ENCODE measurements at regions not wholly inside any gene's neighbourhood (a gene's known extent, or its start where the extent isn't known, plus 50 kb on each side); places are given as distances from the start of the nearest gene placed in this dataset.
"Not testable (repeated sequence)": the region's sequence is repeated elsewhere in the genome, so short reads cannot be mapped to it uniquely, and the experiment has no call there.

- intact Hi-C loops (cut with micrococcal nuclease) = no loop called here
- TF ChIP-seq CTCF (conservative IDR thresholded peaks at IDR 0.05; ENCODE audit: low read depth, low read length) (no peak), EZH2phosphoT487 (IDR thresholded peaks at IDR 0.05; ENCODE audit: borderline replicate concordance, low read length) (no peak), EZH2 (IDR thresholded peaks at IDR 0.05; ENCODE audit: low read length, unreplicated experiment) (no peak)
- Histone ChIP-seq H3K9me2 (replicated peaks; ENCODE audit: low read length) (no peaks in the 10 kb centered on the region), H4K20me1 (ENCODE audit: low read length) (no peaks in the 10 kb centered on the region), H3K4me3 (ENCODE audit: low read length) (no peak overlapping the region), H3K27ac (ENCODE audit: low read length) (0 out of 2 replicates have a peak overlapping the region, but pooled peaks have one; percentile 18), H3K27me3 (ENCODE audit: low read length) (no peaks in the 10 kb centered on the region), H3K9me3 (ENCODE audit: low read length) (no peaks in the 10 kb centered on the region), H3K9ac (ENCODE audit: low read length) (no peak overlapping the region), H3K36me3 (ENCODE audit: low read depth, low read length) (no peaks in the 10 kb centered on the region), H3F3A (ENCODE audit: low read length, unreplicated experiment) (no peaks in the 10 kb centered on the region), H3K4me1 (ENCODE audit: insufficient read depth, low read length) (no peaks in the 10 kb centered on the region), H2AFZ (ENCODE audit: low read length) (no peak overlapping the region), H3K4me2 (ENCODE audit: low read length) (no peak overlapping the region), H3K79me2 (ENCODE audit: low read length) (no peaks in the 10 kb centered on the region)
- no peak for DNase-seq
- POLR2A ChIA-PET (ENCODE audit: unreplicated experiment) = no interaction called here
- CTCF ChIA-PET = no interaction called here
- ATAC-seq = no peak
- BruUV-seq (replicated peaks) = no TSS peak
Observed at GRCh38 chr2:228913176-228913575, 357.9 kb downstream of the PID1 start.

GRCh38 chr2:228910872-228911271 is 360.2 kb downstream of the PID1 start:
- intact Hi-C loops (cut with micrococcal nuclease); H4K20me1 ChIP-seq (ENCODE audit: low read length); H3K79me2 ChIP-seq (ENCODE audit: low read length); H3K4me1 ChIP-seq (ENCODE audit: insufficient read depth, low read length); DNase-seq; H3K9me2 ChIP-seq (replicated peaks; ENCODE audit: low read length); H3F3A ChIP-seq (ENCODE audit: low read length, unreplicated experiment); CTCF ChIA-PET; H3K4me3 ChIP-seq (ENCODE audit: low read length); H3K36me3 ChIP-seq (ENCODE audit: low read depth, low read length); H3K9me3 ChIP-seq (ENCODE audit: low read length); H2AFZ ChIP-seq (ENCODE audit: low read length); H3K4me2 ChIP-seq (ENCODE audit: low read length); BruUV-seq (replicated peaks); H3K27ac ChIP-seq (ENCODE audit: low read length); POLR2A ChIA-PET (ENCODE audit: unreplicated experiment); H3K27me3 ChIP-seq (ENCODE audit: low read length); ATAC-seq; H3K9ac ChIP-seq (ENCODE audit: low read length): not testable (repeated sequence)

GRCh38 chr2:228902176-228902575 is 368.9 kb downstream of the PID1 start:
- no peaks in the 10 kb centered on the region for H3K9me3 ChIP-seq (ENCODE audit: low read length)
- no TSS peak for BruUV-seq (replicated peaks)
- H3K27ac ChIP-seq (ENCODE audit: low read length) = no peak overlapping the region
- H3K4me1 ChIP-seq (ENCODE audit: insufficient read depth, low read length) = no peaks in the 10 kb centered on the region
- H3K27me3 ChIP-seq (ENCODE audit: low read length) = no peaks in the 10 kb centered on the region
- ATAC-seq (no peak), DNase-seq (no peak)
- no peaks in the 10 kb centered on the region for H3K36me3 ChIP-seq (ENCODE audit: low read depth, low read length)
- ChIA-PET POLR2A (ENCODE audit: unreplicated experiment) (no interaction called here), CTCF (no interaction called here)
- no peaks in the 10 kb centered on the region for H3K79me2 ChIP-seq (ENCODE audit: low read length)
- no peaks in the 10 kb centered on the region for H4K20me1 ChIP-seq (ENCODE audit: low read length)
- no peak overlapping the region for H3K4me3 ChIP-seq (ENCODE audit: low read length)
- no peak overlapping the region for H2AFZ ChIP-seq (ENCODE audit: low read length)
- TF ChIP-seq EZH2 (IDR thresholded peaks at IDR 0.05; ENCODE audit: low read length, unreplicated experiment) (no peak), CTCF (conservative IDR thresholded peaks at IDR 0.05; ENCODE audit: low read depth, low read length) (no peak), EZH2phosphoT487 (IDR thresholded peaks at IDR 0.05; ENCODE audit: borderline replicate concordance, low read length) (no peak)
- H3K9ac ChIP-seq (ENCODE audit: low read length) = no peak overlapping the region
- H3K9me2 ChIP-seq (replicated peaks; ENCODE audit: low read length) = no peaks in the 10 kb centered on the region
- no peaks in the 10 kb centered on the region for H3F3A ChIP-seq (ENCODE audit: low read length, unreplicated experiment)
- no peak overlapping the region for H3K4me2 ChIP-seq (ENCODE audit: low read length)
- intact Hi-C loops (cut with micrococcal nuclease) = no loop called here
